ENCODE measurements at regions not wholly inside any gene's neighbourhood (a gene's known extent, or its start where the extent isn't known, plus 50 kb on each side); places are given as distances from the start of the nearest gene placed in this dataset.

- H3K36me3 ChIP-seq = no peaks in the 10 kb centered on the region
Observed at GRCh38 chr15:70586241-70586640, 177.1 kb downstream of the UACA start.

GRCh38 chr15:70585707-70586034 is 177.7 kb downstream of the UACA start:
- H3K4me1 ChIP-seq = no peaks in the 10 kb centered on the region
- ATAC-seq (no peak), DNase-seq (no peak)
- intact Hi-C loops (cut with DNase I) = no loop called here
- no peak overlapping the region for H3K27ac ChIP-seq
- no peak for TF ChIP-seq CTCF (IDR thresholded peaks at IDR 0.05)
- H3K4me3 ChIP-seq = no peak overlapping the region
- no peaks in the 10 kb centered on the region for H3K9me3 ChIP-seq
- peaks cover 17% of the 10 kb centered on the region for H3K27me3 ChIP-seq (ENCODE audit: low read depth)
- no peaks in the 10 kb centered on the region for H3K36me3 ChIP-seq

More at GRCh38 chr15:70586241-70586640, 177.1 kb downstream of the UACA start:
- Histone ChIP-seq H3K27ac (no peak overlapping the region), H3K27me3 (ENCODE audit: low read depth) (peaks cover 16% of the 10 kb centered on the region), H3K4me1 (no peaks in the 10 kb centered on the region), H3K9me3 (no peaks in the 10 kb centered on the region), H3K4me3 (no peak overlapping the region)
- DNase-seq = no peak
- TF ChIP-seq CTCF (IDR thresholded peaks at IDR 0.05) = no peak
- no peak for ATAC-seq
- intact Hi-C loops (cut with DNase I) = no loop called here

GRCh38 chr15:70584838-70585706 is 178.3 kb downstream of the UACA start:
- Histone ChIP-seq H3K27ac (no peak overlapping the region), H3K4me1 (no peaks in the 10 kb centered on the region), H3K36me3 (no peaks in the 10 kb centered on the region), H3K9me3 (no peaks in the 10 kb centered on the region), H3K4me3 (no peak overlapping the region), H3K27me3 (ENCODE audit: low read depth) (peaks cover 23% of the 10 kb centered on the region)
- intact Hi-C loops (cut with DNase I) = no loop called here
- TF ChIP-seq CTCF (IDR thresholded peaks at IDR 0.05) = peak; percentile 49
- peak in 1 of 2 donors; percentile 57 for ATAC-seq
- no peak for DNase-seq

GRCh38 chr15:70584441-70584837 is 178.9 kb downstream of the UACA start:
- no peak for TF ChIP-seq CTCF (IDR thresholded peaks at IDR 0.05)
- peaks cover 27% of the 10 kb centered on the region for H3K27me3 ChIP-seq (ENCODE audit: low read depth)
- H3K4me3 ChIP-seq = no peak overlapping the region
- intact Hi-C loops (cut with DNase I) = no loop called here
- DNase-seq (no peak), ATAC-seq (no peak)
- no peaks in the 10 kb centered on the region for H3K4me1 ChIP-seq
- H3K36me3 ChIP-seq = no peaks in the 10 kb centered on the region
- H3K9me3 ChIP-seq = no peaks in the 10 kb centered on the region
- H3K27ac ChIP-seq = no peak overlapping the region

- Histone ChIP-seq H3K27me3 (ENCODE audit: low read depth) (peaks cover 27% of the 10 kb centered on the region), H3K4me1 (no peaks in the 10 kb centered on the region), H3K9me3 (no peaks in the 10 kb centered on the region), H3K4me3 (no peak overlapping the region), H3K36me3 (no peaks in the 10 kb centered on the region), H3K27ac (no peak overlapping the region)
- ATAC-seq = no peak
- no peak for TF ChIP-seq CTCF (IDR thresholded peaks at IDR 0.05)
- no peak for DNase-seq
- intact Hi-C loops (cut with DNase I) = no loop called here
Observed at GRCh38 chr15:70583006-70583405, 180.4 kb downstream of the UACA start.

All from lower lobe of right lung (tissue), 2 donors.